ENCODE measurements at regions not wholly inside any gene's neighbourhood (a gene's known extent, or its start where the extent isn't known, plus 50 kb on each side); places are given as distances from the start of the nearest gene placed in this dataset.

GRCh38 chr18:1875219-1875618 is 696.1 kb downstream of the METTL4 start:
- ATAC-seq (no peak), DNase-seq (no peak)
- H3K36me3 Mint-ChIP-seq: no peaks in the 10 kb centered on the region
- H3K27me3 Mint-ChIP-seq: peaks cover 0 to 4% (median 0%) of the 10 kb centered on the region in 5 donors
- POLR2A ChIA-PET: no interaction called here
- H3K4me1 Mint-ChIP-seq: no peaks in the 10 kb centered on the region
- H3K4me3 Mint-ChIP-seq: no peak overlapping the region
- peaks cover 0 to 4% (median 0%) of the 10 kb centered on the region in 9 donors for H3K9me3 Mint-ChIP-seq
- H3K27ac Mint-ChIP-seq: no peak overlapping the region

DNA sequence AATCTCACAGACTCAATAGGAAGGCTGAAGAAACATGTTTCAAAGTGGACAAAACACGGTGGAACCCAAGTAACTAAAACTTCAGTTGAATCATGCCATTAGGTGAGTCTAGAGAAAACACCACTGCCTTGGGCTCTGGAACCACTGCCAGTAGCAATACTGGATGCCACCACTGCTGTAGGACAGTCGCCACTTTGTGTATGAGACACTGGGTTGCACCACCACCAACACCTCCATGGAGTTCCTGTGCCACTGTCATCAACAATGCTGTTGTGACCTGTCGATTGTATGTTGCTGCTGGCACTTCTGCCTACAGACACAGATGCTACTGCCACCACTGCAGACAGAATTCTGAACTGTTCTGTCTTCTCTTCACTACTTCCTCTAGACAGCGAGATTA is 686.7 kb downstream of the METTL4 start:
- DNase-seq (no peak), ATAC-seq (no peak)
- H3K4me3 Mint-ChIP-seq: no peak overlapping the region
- H3K9me3 Mint-ChIP-seq: peaks cover 0 to 2% (median 0%) of the 10 kb centered on the region in 9 donors
- no peaks in the 10 kb centered on the region for H3K4me1 Mint-ChIP-seq
- H3K27ac Mint-ChIP-seq: no peak overlapping the region
- H3K27me3 Mint-ChIP-seq: peaks cover 0 to 8% (median 0%) of the 10 kb centered on the region in 5 donors
- POLR2A ChIA-PET: no interaction called here
- no peaks in the 10 kb centered on the region for H3K36me3 Mint-ChIP-seq

DNA sequence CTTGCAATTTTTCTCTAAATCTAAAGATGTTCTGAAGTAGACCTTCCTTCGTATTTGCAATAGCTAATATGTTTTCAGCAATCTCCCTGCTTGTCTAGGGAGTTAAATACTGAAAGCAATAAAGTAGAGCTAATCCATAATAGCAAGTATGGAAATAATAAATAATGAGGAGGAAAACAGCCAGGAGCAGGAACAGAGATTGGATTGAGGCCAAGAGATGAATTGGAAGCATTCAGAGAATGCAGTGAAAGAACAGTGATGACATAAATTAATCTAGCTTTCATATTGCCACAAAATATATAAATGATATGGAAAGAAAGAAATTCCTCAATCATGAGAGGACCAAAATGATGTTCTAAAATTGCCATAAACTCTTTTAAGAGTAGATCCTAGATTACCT is 679.7 kb downstream of the METTL4 start:
- Mint-ChIP-seq H3K27me3 (peaks cover 0 to 4% (median 0%) of the 10 kb centered on the region in 5 donors), H3K9me3 (no peaks in the 10 kb centered on the region), H3K4me1 (no peaks in the 10 kb centered on the region), H3K36me3 (no peaks in the 10 kb centered on the region), H3K27ac (no peak overlapping the region), H3K4me3 (no peak overlapping the region)
- ATAC-seq: no peak
- POLR2A ChIA-PET: no interaction called here
- DNase-seq: no peak

DNA sequence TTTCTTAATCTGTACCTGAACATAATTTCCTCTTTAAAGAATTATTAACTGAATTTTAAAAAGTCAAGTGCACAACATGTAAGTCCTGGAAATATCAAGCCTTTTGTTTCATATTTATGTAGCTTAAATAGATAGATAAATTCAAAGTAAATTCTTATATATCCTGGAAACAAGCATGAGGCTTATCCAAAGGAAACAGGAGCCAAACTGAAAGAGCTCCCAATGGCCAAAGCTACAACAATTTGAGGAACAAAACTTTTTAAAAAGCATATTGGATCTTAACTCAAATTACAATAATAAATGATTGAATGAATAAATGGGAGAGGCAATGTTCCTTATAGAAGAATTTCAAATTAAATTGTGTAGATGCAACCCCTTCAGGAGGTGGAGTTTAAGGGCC is 679.1 kb downstream of the METTL4 start:
- POLR2A ChIA-PET: no interaction called here
- H3K9me3 Mint-ChIP-seq: no peaks in the 10 kb centered on the region
- no peaks in the 10 kb centered on the region for H3K36me3 Mint-ChIP-seq
- no peak overlapping the region for H3K4me3 Mint-ChIP-seq
- DNase-seq (no peak), ATAC-seq (no peak)
- H3K27me3 Mint-ChIP-seq: peaks cover 0 to 4% (median 0%) of the 10 kb centered on the region in 5 donors
- no peak overlapping the region for H3K27ac Mint-ChIP-seq
- no peaks in the 10 kb centered on the region for H3K4me1 Mint-ChIP-seq

- no peak for DNase-seq
- H3K4me1 Mint-ChIP-seq: no peaks in the 10 kb centered on the region
- H3K36me3 Mint-ChIP-seq: no peaks in the 10 kb centered on the region
- H3K9me3 Mint-ChIP-seq: peaks cover 0 to 10% (median 0%) of the 10 kb centered on the region in 9 donors
- H3K27me3 Mint-ChIP-seq: peaks cover 0 to 4% (median 0%) of the 10 kb centered on the region in 5 donors
- POLR2A ChIA-PET: no interaction called here
- no peak overlapping the region for H3K4me3 Mint-ChIP-seq
- ATAC-seq: no peak
- no peak overlapping the region for H3K27ac Mint-ChIP-seq
These were observed 675.7 kb downstream of the METTL4 start for GRCh38 chr18:1895456-1896185.

- no peak overlapping the region for H3K4me3 Mint-ChIP-seq
- POLR2A ChIA-PET: no interaction called here
- no peak overlapping the region for H3K27ac Mint-ChIP-seq
- ATAC-seq (no peak), DNase-seq (no peak)
- peaks cover 0 to 12% (median 9%) of the 10 kb centered on the region in 9 donors for H3K9me3 Mint-ChIP-seq
- no peaks in the 10 kb centered on the region for H3K4me1 Mint-ChIP-seq
- no peaks in the 10 kb centered on the region for H3K27me3 Mint-ChIP-seq
- peaks cover 0 to 6% (median 0%) of the 10 kb centered on the region in 3 donors for H3K36me3 Mint-ChIP-seq
These were observed 664.9 kb downstream of the METTL4 start for GRCh38 chr18:1906421-1906820.

GRCh38 chr18:1907470-1908206 is 663.7 kb downstream of the METTL4 start:
- POLR2A ChIA-PET: no interaction called here

GRCh38 chr18:1914489-1914888 is 656.8 kb downstream of the METTL4 start:
- H3K27me3 Mint-ChIP-seq: no peaks in the 10 kb centered on the region
- POLR2A ChIA-PET: no interaction called here
- peaks cover 4 to 29% (median 17%) of the 10 kb centered on the region in 9 donors for H3K9me3 Mint-ChIP-seq
- H3K4me3 Mint-ChIP-seq: no peak overlapping the region
- H3K27ac Mint-ChIP-seq: no peak overlapping the region
- peaks cover 0 to 13% (median 0%) of the 10 kb centered on the region in 3 donors for H3K36me3 Mint-ChIP-seq
- no peak for DNase-seq
- no peak for ATAC-seq
- H3K4me1 Mint-ChIP-seq: no peaks in the 10 kb centered on the region

More at GRCh38 chr18:1907470-1908206, 663.7 kb downstream of the METTL4 start:
- Mint-ChIP-seq H3K4me3 (no peak overlapping the region), H3K36me3 (peaks cover 0 to 6% (median 0%) of the 10 kb centered on the region in 3 donors), H3K9me3 (peaks cover 0 to 12% (median 8%) of the 10 kb centered on the region in 9 donors), H3K27ac (no peak overlapping the region), H3K4me1 (no peaks in the 10 kb centered on the region), H3K27me3 (no peaks in the 10 kb centered on the region)
- DNase-seq (no peak), ATAC-seq (no peak)

DNA sequence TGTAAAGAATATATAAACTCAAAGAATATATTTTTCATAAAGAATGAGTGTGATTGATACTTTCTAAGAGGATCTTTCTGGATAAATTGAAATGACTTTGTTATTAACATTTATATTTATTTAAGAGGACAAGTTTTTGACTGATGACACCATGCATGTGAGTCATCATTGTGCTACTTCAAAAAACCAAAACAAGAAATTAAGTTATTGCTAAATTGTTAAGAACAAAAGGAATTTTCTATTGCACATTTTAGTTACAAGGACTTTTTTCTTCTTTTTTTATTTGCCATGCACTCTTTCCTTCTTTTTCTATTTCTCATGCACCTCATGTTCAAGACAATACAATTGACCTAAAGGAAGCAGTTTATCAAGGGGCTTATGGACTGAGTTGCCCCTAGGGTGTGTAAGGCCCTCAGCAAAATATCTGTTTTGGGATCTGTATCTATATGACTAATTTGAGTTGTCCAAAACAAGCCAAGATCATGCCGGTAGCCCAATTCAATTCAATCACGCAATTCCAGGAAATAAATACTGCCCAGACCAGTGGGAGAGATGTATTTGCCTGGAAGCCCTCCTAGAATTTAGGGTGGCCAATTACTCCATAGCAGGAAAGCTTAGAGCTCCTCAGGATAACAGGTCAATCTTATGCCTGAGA is 654.3 kb downstream of the METTL4 start:
- ATAC-seq: no peak
- DNase-seq: no peak
- Mint-ChIP-seq H3K36me3 (peaks cover 0 to 7% (median 0%) of the 10 kb centered on the region in 3 donors), H3K4me3 (no peak overlapping the region), H3K9me3 (peaks cover 3 to 17% (median 13%) of the 10 kb centered on the region in 9 donors), H3K27ac (no peak overlapping the region), H3K4me1 (no peaks in the 10 kb centered on the region), H3K27me3 (no peaks in the 10 kb centered on the region)
- POLR2A ChIA-PET: no interaction called here

- H3K9me3 Mint-ChIP-seq: peaks cover 3 to 17% (median 13%) of the 10 kb centered on the region in 9 donors
- no peak for DNase-seq
- H3K27me3 Mint-ChIP-seq: no peaks in the 10 kb centered on the region
- ATAC-seq: no peak
- no peak overlapping the region for H3K27ac Mint-ChIP-seq
- H3K36me3 Mint-ChIP-seq: peaks cover 0 to 7% (median 0%) of the 10 kb centered on the region in 3 donors
- H3K4me1 Mint-ChIP-seq: no peaks in the 10 kb centered on the region
- no peak overlapping the region for H3K4me3 Mint-ChIP-seq
- POLR2A ChIA-PET: no interaction called here
These were observed 653.7 kb downstream of the METTL4 start for GRCh38 chr18:1917569-1917968.

- H3K4me3 Mint-ChIP-seq: no peak overlapping the region
- no peak overlapping the region for H3K27ac Mint-ChIP-seq
- DNase-seq (no peak), ATAC-seq (no peak)
- H3K36me3 Mint-ChIP-seq: no peaks in the 10 kb centered on the region
- peaks cover 0 to 9% (median 0%) of the 10 kb centered on the region in 5 donors for H3K27me3 Mint-ChIP-seq
- H3K4me1 Mint-ChIP-seq: no peaks in the 10 kb centered on the region
- POLR2A ChIA-PET: no interaction called here
- H3K9me3 Mint-ChIP-seq: peaks cover 0 to 7% (median 0%) of the 10 kb centered on the region in 9 donors
These were observed 649.2 kb downstream of the METTL4 start for GRCh38 chr18:1922066-1922465.

GRCh38 chr18:1928711-1929110 is 642.6 kb downstream of the METTL4 start:
- peaks cover 0 to 21% (median 4%) of the 10 kb centered on the region in 9 donors for H3K9me3 Mint-ChIP-seq
- no peak overlapping the region for H3K27ac Mint-ChIP-seq
- POLR2A ChIA-PET: no interaction called here
- DNase-seq (no peak), ATAC-seq (no peak)
- no peaks in the 10 kb centered on the region for H3K4me1 Mint-ChIP-seq
- no peak overlapping the region for H3K4me3 Mint-ChIP-seq
- no peaks in the 10 kb centered on the region for H3K36me3 Mint-ChIP-seq
- peaks cover 0 to 16% (median 0%) of the 10 kb centered on the region in 5 donors for H3K27me3 Mint-ChIP-seq

DNA sequence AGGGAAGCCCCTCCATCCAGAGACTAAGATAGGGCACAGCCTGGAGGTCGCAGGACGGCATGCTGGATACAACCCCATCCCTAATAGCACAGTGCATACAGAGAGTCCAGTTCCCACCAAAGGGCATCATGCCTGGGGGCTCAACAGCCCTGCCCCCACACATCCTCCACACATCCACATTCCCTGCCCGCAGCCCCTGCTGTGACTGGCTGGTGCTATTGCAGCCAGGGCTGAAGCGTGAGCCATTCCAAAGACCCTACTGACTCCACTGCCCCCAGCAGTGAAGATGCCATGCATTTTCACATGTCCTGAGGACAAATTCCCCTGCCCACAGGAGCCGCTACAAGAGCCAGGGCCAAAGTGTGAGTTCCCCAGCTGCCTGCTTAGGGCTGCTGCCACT is 641.6 kb downstream of the METTL4 start:
- H3K9me3 Mint-ChIP-seq: peaks cover 0 to 21% (median 4%) of the 10 kb centered on the region in 9 donors
- DNase-seq: no peak
- peaks cover 0 to 16% (median 0%) of the 10 kb centered on the region in 5 donors for H3K27me3 Mint-ChIP-seq
- H3K27ac Mint-ChIP-seq: no peak overlapping the region
- H3K4me1 Mint-ChIP-seq: no peaks in the 10 kb centered on the region
- POLR2A ChIA-PET: no interaction called here
- no peaks in the 10 kb centered on the region for H3K36me3 Mint-ChIP-seq
- no peak overlapping the region for H3K4me3 Mint-ChIP-seq
- no peak for ATAC-seq
